GM23338 (cell line): ENCODE measurements at regions not wholly inside any gene's neighbourhood (a gene's known extent, or its start where the extent isn't known, plus 50 kb on each side); places are given as distances from the start of the nearest gene placed in this dataset.

Experiments
- CREB1 ChIP-seq: fragments of 250-450 bp; sonication (Bioruptor Pico); IDR thresholded peaks from 2 replicates; pipeline ENCODE4 v1.5.0; 2020; ENCODE audit warnings: low read depth, mild to moderate bottlenecking, moderate library complexity
- ETS1 ChIP-seq: IDR thresholded peaks from 2 replicates; pipeline ENCODE4 v1.6.1; 2016; ENCODE audit warnings: antibody characterized with exemption
- EZH2 ChIP-seq: fragments of 200-600 bp; sonication (generic); IDR thresholded peaks from one replicate; pipeline ENCODE4 v1.8.0; 2017; ENCODE audit warnings: antibody characterized with exemption, mild to moderate bottlenecking, low read depth; ENCODE audit not compliant: unreplicated experiment
- EZH2phosphoT487 ChIP-seq: fragments of 200-600 bp; sonication (generic); IDR thresholded peaks from one replicate; pipeline ENCODE4 v1.8.1; 2018; ENCODE audit warnings: antibody characterized with exemption; ENCODE audit not compliant: unreplicated experiment
- JUNB ChIP-seq: IDR thresholded peaks from one replicate; pipeline ENCODE4 v1.6.1; 2016; ENCODE audit warnings: antibody characterized with exemption; ENCODE audit not compliant: unreplicated experiment
- POLR2AphosphoS5 ChIP-seq: IDR thresholded peaks from 2 replicates; pipeline ENCODE4 v1.6.1; 2016; ENCODE audit warnings: antibody characterized with exemption, low read depth
- STAT1 ChIP-seq: IDR thresholded peaks from one replicate; pipeline ENCODE4 v1.6.1; 2016; ENCODE audit warnings: antibody characterized with exemption; ENCODE audit not compliant: unreplicated experiment
- TF ChIP-seq, protein P1 (sequence below), 2 experiments: fragments of 200-600 bp in 1 of 2; sonication (generic) in 1 of 2; conservative IDR thresholded peaks; 2 replicates each; pipeline versions ENCODE4 v1.5.1 to v1.6.1; 2016 to 2017; ENCODE audit warnings: antibody characterized with exemption in 2 of 2, low read depth in 2 of 2, mild to moderate bottlenecking in 2 of 2, moderate library complexity in 1 of 2
- TF ChIP-seq, protein P2 (sequence below): IDR thresholded peaks from one replicate; pipeline ENCODE4 v1.6.1; 2018; ENCODE audit warnings: antibody characterized with exemption; ENCODE audit not compliant: unreplicated experiment

GRCh38 chr2:34241905-34242762 is 643.0 kb upstream of the FAM98A start:
- TF ChIP-seq, protein P1, sequence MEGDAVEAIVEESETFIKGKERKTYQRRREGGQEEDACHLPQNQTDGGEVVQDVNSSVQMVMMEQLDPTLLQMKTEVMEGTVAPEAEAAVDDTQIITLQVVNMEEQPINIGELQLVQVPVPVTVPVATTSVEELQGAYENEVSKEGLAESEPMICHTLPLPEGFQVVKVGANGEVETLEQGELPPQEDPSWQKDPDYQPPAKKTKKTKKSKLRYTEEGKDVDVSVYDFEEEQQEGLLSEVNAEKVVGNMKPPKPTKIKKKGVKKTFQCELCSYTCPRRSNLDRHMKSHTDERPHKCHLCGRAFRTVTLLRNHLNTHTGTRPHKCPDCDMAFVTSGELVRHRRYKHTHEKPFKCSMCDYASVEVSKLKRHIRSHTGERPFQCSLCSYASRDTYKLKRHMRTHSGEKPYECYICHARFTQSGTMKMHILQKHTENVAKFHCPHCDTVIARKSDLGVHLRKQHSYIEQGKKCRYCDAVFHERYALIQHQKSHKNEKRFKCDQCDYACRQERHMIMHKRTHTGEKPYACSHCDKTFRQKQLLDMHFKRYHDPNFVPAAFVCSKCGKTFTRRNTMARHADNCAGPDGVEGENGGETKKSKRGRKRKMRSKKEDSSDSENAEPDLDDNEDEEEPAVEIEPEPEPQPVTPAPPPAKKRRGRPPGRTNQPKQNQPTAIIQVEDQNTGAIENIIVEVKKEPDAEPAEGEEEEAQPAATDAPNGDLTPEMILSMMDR (conservative IDR thresholded peaks at IDR 0.05; ENCODE audit: low read depth in 2 of 2): no peak
- TF ChIP-seq, protein P2, sequence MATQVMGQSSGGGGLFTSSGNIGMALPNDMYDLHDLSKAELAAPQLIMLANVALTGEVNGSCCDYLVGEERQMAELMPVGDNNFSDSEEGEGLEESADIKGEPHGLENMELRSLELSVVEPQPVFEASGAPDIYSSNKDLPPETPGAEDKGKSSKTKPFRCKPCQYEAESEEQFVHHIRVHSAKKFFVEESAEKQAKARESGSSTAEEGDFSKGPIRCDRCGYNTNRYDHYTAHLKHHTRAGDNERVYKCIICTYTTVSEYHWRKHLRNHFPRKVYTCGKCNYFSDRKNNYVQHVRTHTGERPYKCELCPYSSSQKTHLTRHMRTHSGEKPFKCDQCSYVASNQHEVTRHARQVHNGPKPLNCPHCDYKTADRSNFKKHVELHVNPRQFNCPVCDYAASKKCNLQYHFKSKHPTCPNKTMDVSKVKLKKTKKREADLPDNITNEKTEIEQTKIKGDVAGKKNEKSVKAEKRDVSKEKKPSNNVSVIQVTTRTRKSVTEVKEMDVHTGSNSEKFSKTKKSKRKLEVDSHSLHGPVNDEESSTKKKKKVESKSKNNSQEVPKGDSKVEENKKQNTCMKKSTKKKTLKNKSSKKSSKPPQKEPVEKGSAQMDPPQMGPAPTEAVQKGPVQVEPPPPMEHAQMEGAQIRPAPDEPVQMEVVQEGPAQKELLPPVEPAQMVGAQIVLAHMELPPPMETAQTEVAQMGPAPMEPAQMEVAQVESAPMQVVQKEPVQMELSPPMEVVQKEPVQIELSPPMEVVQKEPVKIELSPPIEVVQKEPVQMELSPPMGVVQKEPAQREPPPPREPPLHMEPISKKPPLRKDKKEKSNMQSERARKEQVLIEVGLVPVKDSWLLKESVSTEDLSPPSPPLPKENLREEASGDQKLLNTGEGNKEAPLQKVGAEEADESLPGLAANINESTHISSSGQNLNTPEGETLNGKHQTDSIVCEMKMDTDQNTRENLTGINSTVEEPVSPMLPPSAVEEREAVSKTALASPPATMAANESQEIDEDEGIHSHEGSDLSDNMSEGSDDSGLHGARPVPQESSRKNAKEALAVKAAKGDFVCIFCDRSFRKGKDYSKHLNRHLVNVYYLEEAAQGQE: no peak
- TF ChIP-seq EZH2: no peak
- TF ChIP-seq EZH2phosphoT487: no peak
- no peak for TF ChIP-seq POLR2AphosphoS5
- no peak for TF ChIP-seq CREB1 (CRISPR knock-in tag)
- TF ChIP-seq STAT1: no peak
- TF ChIP-seq JUNB: no peak
- no peak for TF ChIP-seq ETS1
